Ovary (tissue), 3 donors: ENCODE measurements at regions not wholly inside any gene's neighbourhood (a gene's known extent, or its start where the extent isn't known, plus 50 kb on each side); places are given as distances from the start of the nearest gene placed in this dataset.

Experiments
- EP300 ChIP-seq: sonication (generic); formaldehyde crosslinking; IDR thresholded peaks from one replicate; pipeline ENCODE4 v1.6.1; 2017; ENCODE audit warnings: antibody characterized with exemption
- POLR2A ChIP-seq: fragments of 450-650 bp; IDR thresholded peaks from one replicate; pipeline ENCODE4 v1.6.1; 2017; ENCODE audit warnings: antibody characterized with exemption, mild to moderate bottlenecking, moderate library complexity
- TF ChIP-seq, protein P1 (sequence below), 3 donors: fragments of 450-650 bp in 2 of 3; fragments of 200-600 bp in 1 of 3; IDR thresholded peaks; one replicate each; pipeline versions ENCODE4 v1.5.1 to v1.8.0; 2016 to 2022; ENCODE audit warnings: antibody characterized with exemption in 3 of 3, mild to moderate bottlenecking in 1 of 3
- donor health status: DM: no; HTN: no; CAD: no.

DNA sequence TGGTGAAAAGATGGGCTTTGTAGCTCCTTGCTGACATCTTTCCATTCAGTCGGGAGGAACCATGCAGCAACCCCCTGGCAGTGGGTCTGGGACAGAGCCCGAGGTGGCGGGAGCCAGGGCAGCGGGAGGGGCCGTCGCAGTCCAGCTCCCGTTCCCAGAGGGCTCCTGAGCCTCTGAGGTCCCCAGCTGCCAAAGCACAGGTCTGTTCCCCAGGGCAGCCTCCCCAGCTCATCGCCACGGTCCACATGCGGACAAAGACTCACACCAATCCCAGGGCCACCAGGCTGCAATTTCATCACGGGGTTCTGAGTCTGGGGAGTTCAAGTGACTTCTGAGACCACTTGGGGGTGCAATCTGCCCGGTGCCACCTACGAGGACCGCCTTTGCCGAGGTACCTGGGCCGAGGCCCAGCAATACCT lies 196.0 kb downstream of the RBFOX3 start:
- TF ChIP-seq POLR2A (no peak), EP300 (no peak)
- TF ChIP-seq, protein P1, sequence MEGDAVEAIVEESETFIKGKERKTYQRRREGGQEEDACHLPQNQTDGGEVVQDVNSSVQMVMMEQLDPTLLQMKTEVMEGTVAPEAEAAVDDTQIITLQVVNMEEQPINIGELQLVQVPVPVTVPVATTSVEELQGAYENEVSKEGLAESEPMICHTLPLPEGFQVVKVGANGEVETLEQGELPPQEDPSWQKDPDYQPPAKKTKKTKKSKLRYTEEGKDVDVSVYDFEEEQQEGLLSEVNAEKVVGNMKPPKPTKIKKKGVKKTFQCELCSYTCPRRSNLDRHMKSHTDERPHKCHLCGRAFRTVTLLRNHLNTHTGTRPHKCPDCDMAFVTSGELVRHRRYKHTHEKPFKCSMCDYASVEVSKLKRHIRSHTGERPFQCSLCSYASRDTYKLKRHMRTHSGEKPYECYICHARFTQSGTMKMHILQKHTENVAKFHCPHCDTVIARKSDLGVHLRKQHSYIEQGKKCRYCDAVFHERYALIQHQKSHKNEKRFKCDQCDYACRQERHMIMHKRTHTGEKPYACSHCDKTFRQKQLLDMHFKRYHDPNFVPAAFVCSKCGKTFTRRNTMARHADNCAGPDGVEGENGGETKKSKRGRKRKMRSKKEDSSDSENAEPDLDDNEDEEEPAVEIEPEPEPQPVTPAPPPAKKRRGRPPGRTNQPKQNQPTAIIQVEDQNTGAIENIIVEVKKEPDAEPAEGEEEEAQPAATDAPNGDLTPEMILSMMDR (IDR thresholded peaks at IDR 0.05) = no peak
